WERI-Rb-1 (cell line): ENCODE measurements at regions not wholly inside any gene's neighbourhood (a gene's known extent, or its start where the extent isn't known, plus 50 kb on each side); places are given as distances from the start of the nearest gene placed in this dataset.

Experiments
- DNase-seq: peaks from one replicate; pipeline ENCODE4 v3.0.0-alpha.2; 2020
- H3K27ac ChIP-seq: fragments of 250-450 bp; sonication (Bioruptor Pico); 2 replicates; pipeline ENCODE4 v1.5.1; 2020; ENCODE audit warnings: mild to moderate bottlenecking, moderate library complexity
- H3K27me3 ChIP-seq: fragments of 250-450 bp; sonication (Bioruptor Pico); 2 replicates; pipeline ENCODE4 v1.5.1; 2021; ENCODE audit warnings: mild to moderate bottlenecking, low read depth, moderate library complexity; ENCODE audit not compliant: insufficient read depth, severe bottlenecking
- H3K36me3 ChIP-seq: fragments of 250-450 bp; sonication (Bioruptor Pico); 2 replicates; pipeline ENCODE4 v1.5.1; 2020; ENCODE audit warnings: mild to moderate bottlenecking, moderate library complexity
- H3K4me3 ChIP-seq: 2 replicates; pipeline ENCODE4 v1.5.1; 2011; ENCODE audit warnings: low read depth, mild to moderate bottlenecking, control low read depth, low read length
- H3K9me3 ChIP-seq: fragments of 250-450 bp; sonication (Bioruptor Pico); 2 replicates; pipeline ENCODE4 v1.5.1; 2021; ENCODE audit warnings: mild to moderate bottlenecking, moderate library complexity; ENCODE audit not compliant: severe bottlenecking
- TF ChIP-seq, protein P1 (sequence below): IDR thresholded peaks from 2 replicates; pipeline ENCODE4 v1.5.1; 2011; ENCODE audit warnings: low read depth, mild to moderate bottlenecking, control low read depth, inconsistent platforms, low read length

DNA sequence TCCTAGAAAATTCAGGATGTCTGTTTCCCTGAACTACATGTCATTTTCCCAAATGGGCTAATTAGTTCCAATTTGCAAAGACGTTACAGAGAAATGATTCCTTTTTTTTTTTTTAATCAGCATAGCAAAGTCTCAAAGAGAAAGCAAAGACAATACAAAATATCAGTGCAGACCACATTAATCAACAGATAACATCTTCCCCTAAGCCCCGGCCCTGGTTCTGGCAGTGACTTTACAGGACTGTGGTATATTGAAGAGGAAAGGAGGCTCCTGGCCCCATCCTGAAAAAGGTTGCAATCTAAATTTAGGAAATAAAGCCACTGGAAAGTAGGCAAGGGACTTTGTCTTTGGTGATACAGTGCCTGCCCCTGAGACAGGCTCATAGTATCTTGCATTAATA, 836.5 kb downstream of the NTRK3 start:
- Histone ChIP-seq H3K27me3 (no peaks in the 10 kb centered on the region), H3K4me3 (no peak overlapping the region), H3K27ac (no peak overlapping the region), H3K9me3 (no peaks in the 10 kb centered on the region), H3K36me3 (no peaks in the 10 kb centered on the region)
- no peak for DNase-seq
- TF ChIP-seq, protein P1, sequence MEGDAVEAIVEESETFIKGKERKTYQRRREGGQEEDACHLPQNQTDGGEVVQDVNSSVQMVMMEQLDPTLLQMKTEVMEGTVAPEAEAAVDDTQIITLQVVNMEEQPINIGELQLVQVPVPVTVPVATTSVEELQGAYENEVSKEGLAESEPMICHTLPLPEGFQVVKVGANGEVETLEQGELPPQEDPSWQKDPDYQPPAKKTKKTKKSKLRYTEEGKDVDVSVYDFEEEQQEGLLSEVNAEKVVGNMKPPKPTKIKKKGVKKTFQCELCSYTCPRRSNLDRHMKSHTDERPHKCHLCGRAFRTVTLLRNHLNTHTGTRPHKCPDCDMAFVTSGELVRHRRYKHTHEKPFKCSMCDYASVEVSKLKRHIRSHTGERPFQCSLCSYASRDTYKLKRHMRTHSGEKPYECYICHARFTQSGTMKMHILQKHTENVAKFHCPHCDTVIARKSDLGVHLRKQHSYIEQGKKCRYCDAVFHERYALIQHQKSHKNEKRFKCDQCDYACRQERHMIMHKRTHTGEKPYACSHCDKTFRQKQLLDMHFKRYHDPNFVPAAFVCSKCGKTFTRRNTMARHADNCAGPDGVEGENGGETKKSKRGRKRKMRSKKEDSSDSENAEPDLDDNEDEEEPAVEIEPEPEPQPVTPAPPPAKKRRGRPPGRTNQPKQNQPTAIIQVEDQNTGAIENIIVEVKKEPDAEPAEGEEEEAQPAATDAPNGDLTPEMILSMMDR, result no peak

GRCh38 chr15:87419344-87419743, 837.2 kb downstream of the NTRK3 start:
- no peaks in the 10 kb centered on the region for H3K27me3 ChIP-seq
- no peak overlapping the region for H3K27ac ChIP-seq
- no peaks in the 10 kb centered on the region for H3K36me3 ChIP-seq
- TF ChIP-seq, protein P1, result no peak
- no peak overlapping the region for H3K4me3 ChIP-seq
- no peak for DNase-seq
- no peaks in the 10 kb centered on the region for H3K9me3 ChIP-seq

DNA sequence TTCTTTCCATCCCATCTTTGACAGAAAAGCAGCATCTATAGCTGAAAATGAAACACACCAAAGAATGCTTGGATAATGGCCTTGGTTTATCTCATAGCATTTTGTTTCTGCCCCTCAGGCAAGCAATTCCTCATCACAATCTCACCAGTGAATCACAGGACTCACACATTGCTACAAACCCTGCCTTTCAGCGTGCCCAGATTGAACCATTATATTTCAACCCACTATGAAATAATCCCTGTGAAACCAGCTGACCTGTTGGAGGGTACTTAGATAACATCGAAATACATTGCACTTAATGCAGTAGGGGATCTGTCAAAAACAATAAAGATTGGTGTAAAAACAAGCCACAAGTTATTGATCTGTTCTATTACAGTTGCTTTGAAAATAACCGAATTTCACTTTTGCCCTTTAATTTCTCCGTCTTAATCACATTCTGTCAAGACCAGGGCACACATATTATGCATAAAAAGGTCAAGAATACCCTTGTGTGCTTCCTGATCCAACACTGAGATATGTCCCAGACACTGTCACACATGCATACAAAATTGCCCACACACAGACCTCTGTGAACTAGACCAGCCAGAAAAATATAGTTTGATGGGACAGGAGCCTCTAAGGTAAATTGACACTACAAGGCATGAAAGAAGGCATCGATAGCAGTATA, 839.8 kb downstream of the NTRK3 start:
- Histone ChIP-seq H3K27me3 (no peaks in the 10 kb centered on the region), H3K4me3 (no peak overlapping the region), H3K36me3 (no peaks in the 10 kb centered on the region), H3K9me3 (no peaks in the 10 kb centered on the region), H3K27ac (no peak overlapping the region)
- no peak for DNase-seq
- TF ChIP-seq, protein P1, result no peak

GRCh38 chr15:87408902-87409301, 847.6 kb downstream of the NTRK3 start:
- H3K36me3 ChIP-seq, result no peaks in the 10 kb centered on the region

DNA sequence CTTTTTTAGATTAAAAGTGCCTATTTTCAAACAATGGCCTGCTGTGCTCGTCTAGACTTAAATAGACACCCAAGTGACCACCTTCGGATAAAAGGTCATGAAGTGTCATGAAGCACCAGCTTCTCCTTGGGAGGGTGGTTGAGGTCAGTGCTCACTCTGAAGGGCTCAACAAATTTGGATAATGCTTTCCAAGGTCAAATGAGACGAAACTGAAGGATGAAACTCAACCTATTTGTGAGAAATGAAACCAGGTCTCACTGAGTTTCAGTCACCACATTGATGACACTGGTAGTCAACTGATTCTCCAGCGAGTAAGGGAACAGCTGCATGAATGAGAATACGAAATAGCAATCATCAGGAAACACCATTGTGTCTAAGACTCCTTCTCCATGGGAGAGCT, 852.6 kb downstream of the NTRK3 start:
- H3K4me3 ChIP-seq, result no peak overlapping the region
- no peaks in the 10 kb centered on the region for H3K36me3 ChIP-seq
- TF ChIP-seq, protein P1, result no peak
- no peaks in the 10 kb centered on the region for H3K27me3 ChIP-seq
- H3K27ac ChIP-seq, result no peak overlapping the region
- no peak for DNase-seq
- no peaks in the 10 kb centered on the region for H3K9me3 ChIP-seq

More at GRCh38 chr15:87408902-87409301, 847.6 kb downstream of the NTRK3 start:
- H3K9me3 ChIP-seq, result no peaks in the 10 kb centered on the region
- no peak overlapping the region for H3K27ac ChIP-seq
- H3K4me3 ChIP-seq, result no peak overlapping the region
- TF ChIP-seq, protein P1, result no peak
- DNase-seq, result no peak
- H3K27me3 ChIP-seq, result no peaks in the 10 kb centered on the region

GRCh38 chr15:87401973-87402372, 854.6 kb downstream of the NTRK3 start:
- Histone ChIP-seq H3K27ac (no peak overlapping the region), H3K27me3 (no peaks in the 10 kb centered on the region), H3K36me3 (no peaks in the 10 kb centered on the region), H3K9me3 (no peaks in the 10 kb centered on the region), H3K4me3 (no peak overlapping the region)
- TF ChIP-seq, protein P1, result no peak
- no peak for DNase-seq
